Astrocyte of the cerebellum (primary cell): ENCODE measurements at regions not wholly inside any gene's neighbourhood (a gene's known extent, or its start where the extent isn't known, plus 50 kb on each side); places are given as distances from the start of the nearest gene placed in this dataset.
"Not testable (repeated sequence)": the region's sequence is repeated elsewhere in the genome, so short reads cannot be mapped to it uniquely, and the experiment has no call there.

Source experiments
- DNase-seq: peaks from one replicate; pipeline ENCODE4 v3.0.0-alpha.2; 2011; ENCODE audit warnings: low read depth
- H3K4me3 ChIP-seq: 2 replicates; pipeline ENCODE4 v1.5.1; 2011; ENCODE audit warnings: mild to moderate bottlenecking, low read depth, low read length, moderate library complexity
- CTCF ChIP-seq: IDR thresholded peaks from 2 replicates; pipeline ENCODE4 v1.5.1; 2012; ENCODE audit warnings: low read length, low read depth, moderate library complexity, mild to moderate bottlenecking; ENCODE audit errors: missing control alignments
- in situ Hi-C: cut with HindIII; loops from 2 replicates; pipeline ENCODE4 v1.10.0; 2017; ENCODE audit warnings: low sequenced_read_pairs

GRCh38 chr7:69295977-69296376 lies 302.3 kb upstream of the AUTS2 start:
- no peak for TF ChIP-seq CTCF
- no peak for DNase-seq
- in situ Hi-C loops, result no loop called here
- H3K4me3 ChIP-seq, result no peak overlapping the region

- DNase-seq, result no peak
- in situ Hi-C loops, result no loop called here
- TF ChIP-seq CTCF, result no peak
- no peak overlapping the region for H3K4me3 ChIP-seq
Measured at GRCh38 chr7:69301253-69301652, 297.0 kb upstream of the AUTS2 start.

GRCh38 chr7:69309601-69310000 lies 288.7 kb upstream of the AUTS2 start:
- DNase-seq, result no peak
- in situ Hi-C loops, result no loop called here
- no peak overlapping the region for H3K4me3 ChIP-seq
- no peak for TF ChIP-seq CTCF

- DNase-seq, result no peak
- H3K4me3 ChIP-seq, result no peak overlapping the region
- in situ Hi-C loops, result no loop called here
- TF ChIP-seq CTCF, result no peak
Measured at GRCh38 chr7:69311489-69311888, 286.8 kb upstream of the AUTS2 start.

GRCh38 chr7:69313852-69314251 lies 284.4 kb upstream of the AUTS2 start:
- in situ Hi-C loops, H3K4me3 ChIP-seq, DNase-seq: not testable (repeated sequence)

- no peak overlapping the region for H3K4me3 ChIP-seq
- in situ Hi-C loops, result no loop called here
- DNase-seq, result no peak
- no peak for TF ChIP-seq CTCF
Measured at GRCh38 chr7:69318794-69319193, 279.5 kb upstream of the AUTS2 start.

GRCh38 chr7:69328516-69328915 lies 269.8 kb upstream of the AUTS2 start:
- no peak for TF ChIP-seq CTCF
- no peak overlapping the region for H3K4me3 ChIP-seq
- DNase-seq, result no peak
- in situ Hi-C loops, result no loop called here
